Activated CD4-positive, alpha-beta memory T cell treated with anti-CD3 and anti-CD28 coated beads for 36 hours (primary cell): ENCODE measurements at regions not wholly inside any gene's neighbourhood (a gene's known extent, or its start where the extent isn't known, plus 50 kb on each side); places are given as distances from the start of the nearest gene placed in this dataset.

ENCODE experiments used
- CTCF ChIA-PET: fragments of 350-600 bp; sonication (Branson Sonifier 250); formaldehyde crosslinking; loops from one replicate; lab custom pipeline; 2021; ENCODE audit warnings: antibody characterized with exemption, inconsistent platforms; lab: Charles Lee
- POLR2A ChIA-PET: fragments of 350-600 bp; sonication (Branson Sonifier 250); formaldehyde crosslinking; loops from one replicate; lab custom pipeline; 2021; ENCODE audit warnings: antibody characterized with exemption; lab: Charles Lee
- DNase-seq: peaks from one replicate; pipeline ENCODE4 v3.0.0-alpha.2; 2020
- H3K27ac Mint-ChIP-seq: one replicate; pipeline ENCODE4 v1.8.0; 2021; ENCODE audit warnings: mixed read lengths
- H3K27me3 Mint-ChIP-seq: one replicate; pipeline ENCODE4 v1.8.0; 2021; ENCODE audit warnings: mixed read lengths
- H3K36me3 Mint-ChIP-seq: one replicate; pipeline ENCODE4 v1.8.0; 2021; ENCODE audit warnings: mixed read lengths
- H3K4me1 Mint-ChIP-seq: one replicate; pipeline ENCODE4 v1.8.0; 2021; ENCODE audit warnings: low read depth, mixed read lengths
- H3K4me3 Mint-ChIP-seq: one replicate; pipeline ENCODE4 v1.8.0; 2021; ENCODE audit warnings: mild to moderate bottlenecking, mixed read lengths
- H3K9me3 Mint-ChIP-seq: one replicate; pipeline ENCODE4 v1.8.0; 2021; ENCODE audit warnings: mixed read lengths
- intact Hi-C: fragments of 100-400 bp; cut with micrococcal nuclease; formaldehyde crosslinking; loops from one replicate; pipeline ENCODE4 v1.15.1; 2023

DNA sequence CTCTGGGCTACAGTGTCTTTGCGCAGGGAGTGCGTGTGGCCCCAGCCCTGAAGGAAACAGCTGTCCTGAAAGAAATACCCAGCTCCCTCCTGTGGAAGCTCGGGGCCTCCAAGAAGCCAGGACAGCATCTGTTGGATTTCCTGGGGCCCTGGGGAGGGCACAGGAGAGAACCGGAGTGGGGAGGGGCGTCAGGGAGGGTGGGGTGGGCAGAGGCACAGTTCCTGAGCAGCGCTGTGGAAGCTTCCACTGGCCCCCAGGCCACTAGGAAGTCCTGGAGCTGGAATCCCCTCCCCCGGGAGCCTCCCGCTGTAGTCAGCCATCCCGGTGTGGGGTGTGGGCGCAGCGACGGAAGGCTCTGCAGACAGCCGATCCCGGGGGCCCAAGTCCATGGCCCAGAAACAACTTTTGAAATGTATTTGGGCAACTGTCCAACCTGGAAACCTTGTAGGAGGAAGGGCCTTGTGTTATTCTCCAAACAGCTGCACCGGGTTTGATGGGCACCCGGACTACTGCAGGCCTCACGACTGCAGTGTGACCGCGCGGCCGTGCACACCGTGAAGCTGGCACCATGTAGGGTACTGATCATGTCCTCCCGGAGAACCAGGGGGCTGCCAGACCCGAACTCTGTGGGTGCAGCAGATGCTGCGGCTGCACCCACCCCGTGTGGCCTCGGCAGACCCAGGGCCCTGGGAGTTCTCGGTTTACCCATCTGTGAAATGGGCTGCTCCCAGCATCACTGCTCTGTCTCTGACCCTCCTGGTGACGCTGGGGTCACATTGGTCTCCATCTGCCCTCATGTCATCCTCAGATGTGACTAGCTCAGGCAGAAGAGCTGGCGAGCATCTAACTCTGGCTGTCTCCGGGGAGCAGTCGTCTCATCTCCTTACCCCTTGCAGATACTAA, 68.5 kb upstream of the HMX1 start:
- intact Hi-C loops = no loop called here
- Mint-ChIP-seq H3K27me3 (no peaks in the 10 kb centered on the region), H3K9me3 (peaks cover 4% of the 10 kb centered on the region), H3K4me1 (no peaks in the 10 kb centered on the region), H3K4me3 (no peak overlapping the region), H3K36me3 (no peaks in the 10 kb centered on the region), H3K27ac (no peak overlapping the region)
- CTCF ChIA-PET = no interaction called here
- no peak for DNase-seq
- POLR2A ChIA-PET = no interaction called here

- POLR2A ChIA-PET = no interaction called here
- intact Hi-C loops = no loop called here
- H3K4me1 Mint-ChIP-seq = no peaks in the 10 kb centered on the region
- H3K27ac Mint-ChIP-seq = no peak overlapping the region
- H3K9me3 Mint-ChIP-seq = peaks cover 4% of the 10 kb centered on the region
- H3K27me3 Mint-ChIP-seq = no peaks in the 10 kb centered on the region
- no peak for DNase-seq
- H3K4me3 Mint-ChIP-seq = no peak overlapping the region
- CTCF ChIA-PET = interaction anchor here (1.2 kb wide), 1 partner anchor 21 kb away, joined by 3 read pairs; no protein-coding TSS in a partner anchor
- H3K36me3 Mint-ChIP-seq = no peaks in the 10 kb centered on the region
These were observed 67.7 kb upstream of the HMX1 start for GRCh38 chr4:8939160-8939839.

DNA sequence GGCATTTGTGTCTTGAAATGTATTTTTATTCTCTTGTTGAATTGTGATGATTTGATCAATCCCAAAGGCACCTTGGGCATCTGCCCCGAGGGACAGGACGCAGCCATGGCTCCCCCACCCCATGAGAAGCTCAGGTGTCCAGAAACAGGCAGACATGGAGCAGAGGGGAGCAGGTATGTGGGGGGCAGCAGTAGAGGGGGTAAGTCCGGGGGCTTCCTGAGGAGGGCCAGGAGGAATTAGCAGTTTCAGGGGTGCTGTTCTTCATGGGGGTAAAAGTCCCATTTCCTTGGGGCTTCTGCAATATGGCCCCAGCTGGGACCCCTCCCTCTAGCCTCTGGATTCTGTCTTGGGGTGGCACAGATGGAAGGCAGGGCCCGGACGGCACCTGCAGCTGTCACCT, 67.0 kb upstream of the HMX1 start:
- DNase-seq = no peak
- H3K4me3 Mint-ChIP-seq = no peak overlapping the region
- intact Hi-C loops = no loop called here
- H3K27ac Mint-ChIP-seq = no peak overlapping the region
- ChIA-PET POLR2A (no interaction called here), CTCF (interaction anchor here (1.2 kb wide), 1 partner anchor 20 kb away, joined by 3 read pairs; no protein-coding TSS in a partner anchor)
- no peaks in the 10 kb centered on the region for H3K27me3 Mint-ChIP-seq
- H3K9me3 Mint-ChIP-seq = peaks cover 4% of the 10 kb centered on the region
- H3K4me1 Mint-ChIP-seq = no peaks in the 10 kb centered on the region
- no peaks in the 10 kb centered on the region for H3K36me3 Mint-ChIP-seq

DNA sequence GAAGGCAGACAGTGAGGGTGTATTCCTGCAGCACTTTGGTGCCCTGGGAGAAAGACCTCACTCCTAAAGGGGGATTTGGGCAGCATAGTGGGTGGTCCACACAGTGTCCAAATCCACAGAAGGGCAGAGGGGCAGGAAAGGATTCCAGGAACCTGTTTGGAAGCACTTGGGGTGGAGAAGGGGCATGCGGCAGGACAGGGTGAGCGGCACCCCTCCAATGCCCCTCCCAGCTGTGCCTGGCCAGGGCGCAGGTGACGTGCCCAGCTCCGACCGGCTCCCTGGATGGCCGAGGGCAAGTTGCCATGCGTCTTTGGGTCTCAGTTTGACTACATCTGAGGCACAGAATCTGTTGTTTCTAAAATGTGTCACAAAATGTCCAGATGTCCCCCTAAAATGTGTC, 66.5 kb upstream of the HMX1 start:
- Mint-ChIP-seq H3K9me3 (peaks cover 6% of the 10 kb centered on the region), H3K36me3 (no peaks in the 10 kb centered on the region), H3K27ac (no peak overlapping the region), H3K27me3 (no peaks in the 10 kb centered on the region), H3K4me1 (no peaks in the 10 kb centered on the region), H3K4me3 (no peak overlapping the region)
- POLR2A ChIA-PET = no interaction called here
- DNase-seq = no peak
- CTCF ChIA-PET = interaction anchor here (1.2 kb wide), 1 partner anchor 20 kb away, joined by 3 read pairs; no protein-coding TSS in a partner anchor
- intact Hi-C loops = no loop called here

GRCh38 chr4:8932884-8933283, 61.2 kb upstream of the HMX1 start:
- POLR2A ChIA-PET = no interaction called here
- Mint-ChIP-seq H3K27me3 (peaks cover 2% of the 10 kb centered on the region), H3K9me3 (peaks cover 12% of the 10 kb centered on the region), H3K36me3 (no peaks in the 10 kb centered on the region), H3K4me3 (no peak overlapping the region), H3K27ac (no peak overlapping the region), H3K4me1 (no peaks in the 10 kb centered on the region)
- no peak for DNase-seq
- intact Hi-C loops = no loop called here
- CTCF ChIA-PET = no interaction called here

GRCh38 chr4:8928074-8928473, 56.4 kb upstream of the HMX1 start:
- peaks cover 1% of the 10 kb centered on the region for H3K36me3 Mint-ChIP-seq
- H3K4me1 Mint-ChIP-seq = no peaks in the 10 kb centered on the region
- H3K27ac Mint-ChIP-seq = no peak overlapping the region
- peaks cover 12% of the 10 kb centered on the region for H3K9me3 Mint-ChIP-seq
- peaks cover 3% of the 10 kb centered on the region for H3K27me3 Mint-ChIP-seq
- ChIA-PET POLR2A (no interaction called here), CTCF (interaction anchor here (0.7 kb wide), 1 partner anchor 12 kb away, joined by 3 read pairs; no protein-coding TSS in a partner anchor)
- intact Hi-C loops = no loop called here
- no peak overlapping the region for H3K4me3 Mint-ChIP-seq
- no peak for DNase-seq

GRCh38 chr4:8922481-8922880, 50.8 kb upstream of the HMX1 start:
- intact Hi-C loops = no loop called here
- Mint-ChIP-seq H3K4me1 (no peaks in the 10 kb centered on the region), H3K4me3 (no peak overlapping the region), H3K27ac (no peak overlapping the region), H3K27me3 (peaks cover 11% of the 10 kb centered on the region), H3K36me3 (peaks cover 1% of the 10 kb centered on the region), H3K9me3 (peaks cover 9% of the 10 kb centered on the region)
- ChIA-PET CTCF (no interaction called here), POLR2A (no interaction called here)
- DNase-seq = no peak

DNA sequence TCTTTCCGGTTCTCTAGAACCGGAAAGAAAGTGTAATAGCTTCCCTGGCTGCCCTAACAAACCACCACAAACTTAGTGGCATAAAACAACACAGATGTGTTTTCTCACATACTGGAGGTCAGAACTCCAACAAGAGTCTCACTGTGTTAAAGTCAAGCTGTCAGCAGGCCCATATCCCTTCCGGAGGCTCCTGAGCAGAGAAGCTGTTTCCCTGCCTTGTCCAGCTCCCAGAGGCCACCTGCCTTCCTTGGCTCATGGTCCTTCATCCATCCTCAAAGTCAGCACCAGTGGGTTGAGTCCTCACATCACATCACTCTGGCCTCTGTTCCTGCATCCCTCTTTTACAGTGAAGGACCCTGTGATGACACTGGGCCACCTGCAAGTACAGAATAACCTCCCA, 49.8 kb upstream of the HMX1 start:
- no peak for DNase-seq
- CTCF ChIA-PET = interaction anchor here (0.6 kb wide), 1 partner anchor 33 kb away, joined by 3 read pairs; no protein-coding TSS in a partner anchor
- no peak overlapping the region for H3K4me3 Mint-ChIP-seq
- peaks cover 11% of the 10 kb centered on the region for H3K27me3 Mint-ChIP-seq
- POLR2A ChIA-PET = no interaction called here
- no peaks in the 10 kb centered on the region for H3K4me1 Mint-ChIP-seq
- H3K36me3 Mint-ChIP-seq = peaks cover 1% of the 10 kb centered on the region
- intact Hi-C loops = no loop called here
- H3K9me3 Mint-ChIP-seq = peaks cover 9% of the 10 kb centered on the region
- no peak overlapping the region for H3K27ac Mint-ChIP-seq
